NCI-H748 (cell line): ENCODE measurements at regions not wholly inside any gene's neighbourhood (a gene's known extent, or its start where the extent isn't known, plus 50 kb on each side); places are given as distances from the start of the nearest gene placed in this dataset.

Experiments used
- DNase-seq: peaks from one replicate; lab custom pipeline; 2025; ENCODE audit not compliant: unreplicated experiment; lab: John Stamatoyannopoulos, UW

DNA sequence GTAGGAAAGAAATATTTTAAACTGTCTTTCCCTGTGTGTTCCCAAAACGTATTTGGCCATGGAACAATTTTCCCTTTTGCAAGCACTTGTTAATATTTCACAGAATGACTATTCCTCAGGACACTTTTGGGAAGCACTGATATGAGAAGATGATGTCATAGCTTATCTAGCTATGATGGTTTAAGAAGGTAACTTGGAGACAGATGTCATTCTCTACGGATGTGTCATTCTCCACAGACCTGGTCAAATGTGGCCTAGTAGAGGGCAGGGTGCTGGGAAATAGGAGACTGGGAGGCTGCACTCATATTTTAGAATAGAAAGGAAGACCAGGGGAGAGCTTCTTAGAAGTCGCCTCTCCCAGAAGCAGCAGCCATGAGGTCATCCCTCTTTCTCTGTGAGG, 220.7 kb upstream of the GLI3 start:
- DNase-seq: no peak

DNA sequence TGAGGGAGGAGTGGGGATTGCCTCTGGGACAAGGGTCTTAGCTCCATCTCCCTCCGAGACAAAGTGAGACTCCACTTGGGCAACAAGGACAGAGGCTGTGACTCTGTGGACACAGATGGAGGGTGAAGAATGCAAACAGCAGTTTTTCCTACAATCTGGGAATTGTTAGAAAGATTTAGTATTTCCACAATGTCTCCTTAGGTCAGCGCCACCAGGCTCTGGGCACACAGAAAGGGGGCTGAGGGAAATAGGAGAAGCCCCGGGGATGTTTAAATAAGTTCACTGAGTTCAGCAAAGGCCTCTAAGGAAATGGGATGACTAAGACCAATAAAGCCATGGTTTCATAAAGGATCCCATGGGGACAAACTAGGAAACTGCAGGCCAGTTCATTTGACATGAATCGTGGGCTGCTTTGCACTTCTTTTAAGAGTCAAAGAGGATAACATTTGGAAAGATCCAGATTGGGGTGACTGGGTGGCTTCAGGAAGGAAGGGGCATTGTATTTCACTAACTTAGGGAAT, 219.8 kb upstream of the GLI3 start:
- DNase-seq: no peak

DNA sequence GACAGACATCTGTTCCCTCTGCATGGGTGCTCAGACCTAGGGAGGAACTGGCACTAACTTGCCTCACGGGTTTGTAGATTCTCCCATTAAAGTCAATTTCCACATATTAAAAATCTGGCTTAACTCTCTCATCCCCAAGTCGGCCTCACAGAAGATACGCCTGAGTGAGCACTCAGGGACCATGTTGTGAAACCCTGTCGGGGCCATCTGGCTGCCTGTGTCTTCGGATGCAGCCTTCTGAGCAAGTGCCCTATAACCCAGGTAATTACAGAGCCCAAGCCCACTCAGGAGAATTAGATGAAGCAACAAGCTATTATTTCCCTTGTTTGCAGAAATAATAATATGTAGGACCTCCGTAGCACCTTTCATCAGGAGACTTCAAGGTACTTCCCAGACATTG, 219.3 kb upstream of the GLI3 start:
- no peak for DNase-seq

- no peak for DNase-seq
Measured at GRCh38 chr7:42453931-42454361, 216.9 kb upstream of the GLI3 start.

DNA sequence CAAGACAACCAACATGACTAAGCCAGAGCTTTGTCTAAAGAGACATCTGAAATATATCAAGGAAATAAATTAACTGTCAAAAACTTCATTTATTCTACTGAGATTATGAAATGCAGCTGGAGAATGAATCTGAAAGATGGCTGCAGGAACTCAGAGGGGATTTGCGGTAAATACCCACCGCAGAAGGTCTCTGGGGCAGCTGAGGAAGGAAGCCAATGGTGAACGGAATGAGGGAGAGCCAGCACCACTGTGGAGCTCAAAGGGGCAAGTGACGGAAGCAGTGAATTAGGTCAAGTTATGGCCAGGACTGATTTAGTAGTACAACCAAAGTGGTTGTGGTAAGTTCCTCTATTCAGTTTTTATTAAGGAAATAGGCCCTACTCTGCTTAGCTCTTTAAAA, 215.3 kb upstream of the GLI3 start:
- DNase-seq: no peak

DNA sequence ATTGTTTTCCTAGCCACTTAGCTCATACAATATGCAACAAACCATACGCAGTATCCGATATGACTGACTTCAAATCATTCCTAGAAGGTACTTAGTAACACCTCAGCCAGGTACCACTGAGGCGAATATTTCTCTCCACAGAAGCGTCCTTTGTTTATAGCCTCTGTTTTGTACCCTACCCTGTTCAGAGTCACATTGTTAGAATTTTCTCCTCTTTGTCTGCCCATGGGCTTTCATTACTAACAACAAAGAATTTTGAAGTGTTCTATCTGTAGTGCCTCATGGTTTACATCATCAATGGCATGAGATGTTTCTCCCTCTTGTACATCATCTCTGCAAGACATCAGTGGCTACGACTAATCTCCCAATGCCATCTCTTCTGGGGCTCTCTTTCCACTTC, 212.4 kb upstream of the GLI3 start:
- DNase-seq: no peak

DNA sequence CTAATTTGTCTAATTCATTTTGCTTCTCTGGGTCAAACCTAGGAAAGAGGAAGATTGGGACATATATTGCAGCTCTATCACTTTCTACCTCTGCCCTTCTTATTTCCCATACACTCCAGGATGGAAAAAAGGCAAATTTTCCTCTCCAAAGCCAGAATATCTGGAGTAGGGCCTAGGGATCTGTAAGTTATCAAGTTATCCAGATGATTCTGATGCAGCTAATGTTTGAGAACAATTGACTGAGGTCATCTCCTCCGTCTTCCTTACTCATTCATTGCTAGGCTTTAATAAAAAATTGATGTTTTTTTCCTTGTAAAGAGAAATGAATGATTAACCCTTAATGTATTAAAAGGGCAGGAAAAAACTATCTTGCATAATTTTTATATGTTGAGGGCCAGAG, 211.9 kb upstream of the GLI3 start:
- DNase-seq: no peak

DNA sequence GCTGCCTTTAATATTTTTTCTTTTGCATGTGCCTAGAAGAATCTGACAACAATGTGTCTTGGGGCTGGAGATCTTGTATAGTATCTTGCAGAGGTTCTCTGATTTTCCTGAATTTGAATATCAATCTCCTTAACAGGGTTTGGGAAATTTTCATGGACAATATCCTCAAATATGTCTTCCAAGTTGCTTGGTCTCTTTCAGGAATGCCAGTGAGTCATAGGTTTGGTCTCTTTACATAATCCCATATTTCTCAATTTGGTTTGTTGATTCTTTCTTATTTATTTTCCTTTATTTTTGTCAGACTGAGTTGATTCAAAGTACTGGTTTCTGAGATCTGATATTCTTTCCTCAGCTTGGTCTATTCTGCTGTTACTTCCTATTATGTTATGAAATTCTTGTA, 208.7 kb upstream of the GLI3 start:
- no peak for DNase-seq

DNA sequence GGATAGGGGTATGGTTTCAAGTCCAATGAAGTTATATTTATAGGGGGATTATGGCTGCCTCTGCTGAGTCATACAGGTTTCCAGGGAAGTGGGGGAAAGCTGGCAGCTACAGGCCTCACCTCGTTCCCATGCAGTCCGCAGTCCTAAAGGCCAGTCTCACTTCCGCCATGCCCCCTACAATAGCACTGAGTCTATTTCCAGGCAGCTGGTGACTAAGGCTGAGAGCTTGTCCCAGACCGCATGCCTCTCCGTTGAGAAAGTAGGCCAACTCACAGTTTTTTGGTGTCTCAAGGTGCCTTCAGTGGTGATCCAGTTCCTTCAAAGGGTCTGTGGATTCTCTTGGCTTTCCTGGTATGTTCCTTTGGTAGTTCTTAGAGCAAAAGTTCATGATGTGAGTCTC, 203.9 kb upstream of the GLI3 start:
- no peak for DNase-seq

DNA sequence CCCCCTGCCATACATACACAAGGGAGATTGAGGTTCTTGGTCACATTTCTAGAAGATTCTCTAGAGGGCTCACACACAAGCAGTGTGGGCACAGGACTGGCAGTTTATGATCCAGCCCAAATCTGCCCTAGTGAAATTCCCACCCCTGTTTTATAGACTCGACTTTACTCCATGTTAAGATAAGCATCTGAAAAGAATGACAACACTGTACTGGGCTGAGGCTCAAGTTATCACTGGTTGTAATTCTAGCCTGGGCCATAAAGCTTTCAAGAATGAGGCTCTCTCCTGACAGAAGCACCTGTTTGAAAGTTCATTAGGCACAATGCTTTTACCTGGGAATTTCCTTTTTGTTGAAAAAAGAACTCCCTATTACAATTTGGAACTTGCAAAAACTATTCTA, 195.6 kb upstream of the GLI3 start:
- no peak for DNase-seq

DNA sequence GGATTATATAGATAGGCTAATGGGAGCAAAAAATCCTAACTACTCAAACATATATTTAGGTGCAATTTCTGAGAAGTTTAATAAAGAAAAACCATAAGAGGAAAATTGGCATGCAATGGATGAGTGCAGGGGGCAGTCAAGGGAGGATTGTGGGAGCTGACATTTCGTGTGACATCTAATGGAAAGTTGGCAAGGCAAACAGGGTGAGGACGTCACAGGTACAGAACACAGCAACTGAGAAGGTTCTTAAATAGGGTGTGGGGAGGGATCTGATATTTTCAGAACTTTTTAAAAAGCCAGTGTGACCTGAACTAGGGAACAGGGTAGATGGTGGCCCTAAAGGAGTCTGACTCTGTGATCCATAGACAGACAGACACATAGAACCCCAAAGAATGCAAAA, 194.9 kb upstream of the GLI3 start:
- DNase-seq: no peak

- no peak for DNase-seq
Measured at GRCh38 chr7:42429339-42429738, 192.3 kb upstream of the GLI3 start.

GRCh38 chr7:42426163-42426562, 189.2 kb upstream of the GLI3 start:
- no peak for DNase-seq

- DNase-seq: no peak
Measured at GRCh38 chr7:42414941-42415505, 178.0 kb upstream of the GLI3 start.

GRCh38 chr7:42414028-42414427, 177.0 kb upstream of the GLI3 start:
- DNase-seq: no peak

DNA sequence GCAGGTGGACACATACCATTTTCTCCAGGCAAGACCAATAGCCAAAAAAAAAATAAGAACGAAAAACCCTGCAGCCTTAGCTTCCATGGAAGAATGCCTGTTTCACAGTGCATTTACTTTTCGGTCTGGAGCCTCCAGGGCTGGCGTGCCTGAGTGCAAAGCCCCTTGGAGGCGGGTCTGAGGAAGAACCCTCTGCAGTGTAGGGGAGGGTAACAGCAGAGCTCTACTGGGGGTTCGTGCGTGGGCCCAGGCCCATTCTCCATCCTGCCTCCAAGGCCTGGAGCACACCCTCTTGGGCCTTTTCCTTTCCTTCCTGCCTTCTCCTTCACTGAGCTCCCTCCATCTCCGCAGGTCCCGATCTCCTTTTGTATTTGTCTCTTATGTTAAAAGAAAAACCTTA, 172.3 kb upstream of the GLI3 start:
- no peak for DNase-seq

GRCh38 chr7:42407833-42408232, 170.8 kb upstream of the GLI3 start:
- DNase-seq: no peak

- no peak for DNase-seq
Measured at GRCh38 chr7:42407021-42407710, 170.2 kb upstream of the GLI3 start.

DNA sequence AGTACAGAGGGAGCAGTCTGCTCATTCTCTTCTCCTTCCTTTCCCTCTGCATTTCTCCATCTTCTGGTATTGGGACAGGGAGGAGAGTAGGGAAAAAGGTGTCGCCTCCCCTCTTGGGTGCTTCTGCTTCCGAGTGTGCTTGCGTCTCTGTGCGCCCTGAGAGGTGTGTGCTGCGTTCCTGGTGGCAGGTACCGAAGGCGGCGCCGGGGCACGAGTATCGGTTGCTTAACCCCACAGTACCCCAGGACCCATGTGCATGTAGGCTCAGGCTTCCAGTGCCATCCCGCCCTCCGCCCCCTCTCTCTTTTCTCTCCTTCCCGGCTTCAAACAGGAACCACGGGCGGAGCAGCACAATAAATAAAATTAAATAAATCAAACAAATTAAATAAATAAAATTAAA, 169.3 kb upstream of the GLI3 start:
- DNase-seq: no peak

GRCh38 chr7:42405782-42406181, 168.8 kb upstream of the GLI3 start:
- DNase-seq: no peak

GRCh38 chr7:42403831-42404230, 166.8 kb upstream of the GLI3 start:
- DNase-seq: no peak

DNA sequence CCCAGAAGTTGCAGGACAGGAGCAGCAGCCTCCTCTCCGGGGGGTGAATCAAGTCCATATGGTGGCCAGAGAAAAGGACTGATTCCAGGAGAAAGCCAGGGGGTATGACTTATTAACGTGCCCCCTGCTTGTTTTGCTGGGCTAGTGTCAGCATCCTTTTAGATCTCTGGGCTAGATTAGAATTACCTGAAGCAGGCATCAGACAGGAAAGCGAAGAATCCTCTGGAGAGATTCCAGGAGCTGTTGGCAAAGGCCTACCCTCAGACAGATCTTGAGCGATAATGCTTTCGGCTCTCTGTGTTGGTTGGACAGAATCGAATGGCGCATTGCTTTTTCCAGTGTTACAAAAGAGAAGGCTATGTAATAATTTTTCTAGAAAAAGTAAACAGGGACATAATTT, 164.0 kb upstream of the GLI3 start:
- DNase-seq: no peak

DNA sequence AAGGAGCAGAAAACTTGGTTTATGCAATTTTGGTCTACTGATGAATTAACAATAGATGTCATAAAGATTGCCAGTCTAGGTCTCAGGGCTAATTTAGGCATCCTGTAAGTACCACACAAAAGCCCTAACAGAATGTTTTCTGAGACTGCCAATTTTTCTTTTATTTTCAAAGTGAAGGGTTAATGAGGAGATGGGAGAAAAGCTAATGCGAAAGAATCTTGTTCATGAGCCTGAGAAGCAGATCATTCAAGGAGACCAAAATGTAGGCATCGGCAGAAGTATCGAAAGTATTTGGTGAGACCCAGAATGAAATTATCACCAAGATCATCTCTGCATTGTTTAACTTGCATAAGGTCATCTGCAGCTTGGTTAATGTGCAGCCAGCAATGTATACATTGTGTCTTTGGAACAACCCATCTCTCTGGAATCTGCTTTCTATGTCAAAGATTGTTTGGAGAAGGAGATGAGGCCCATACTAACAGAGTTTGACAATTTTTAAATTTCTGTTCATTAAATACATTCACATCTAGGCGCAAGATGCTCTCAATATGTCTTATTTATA, 163.3 kb upstream of the GLI3 start:
- DNase-seq: no peak
